Testis (tissue), 2 donors: ENCODE measurements at regions not wholly inside any gene's neighbourhood (a gene's known extent, or its start where the extent isn't known, plus 50 kb on each side); places are given as distances from the start of the nearest gene placed in this dataset.

ENCODE experiments used
- DNase-seq: peaks from one replicate; pipeline ENCODE4 v3.0.0-alpha.2; 2019
- H3K27ac ChIP-seq, 2 donors: fragments of 200-600 bp; sonication (generic); one replicate each; pipeline ENCODE4 v1.5.1; 2019
- H3K27me3 ChIP-seq: fragments of 200-600 bp; sonication (generic); one replicate; pipeline ENCODE4 v1.5.1; 2019
- H3K36me3 ChIP-seq: fragments of 200-600 bp; sonication (generic); one replicate; pipeline ENCODE4 v1.5.1; 2017; ENCODE audit warnings: low read depth; ENCODE audit errors: missing control alignments
- H3K4me1 ChIP-seq: fragments of 200-600 bp; sonication (generic); one replicate; pipeline ENCODE4 v1.5.1; 2019
- H3K4me3 ChIP-seq, 2 donors: fragments of 200-600 bp; sonication (generic); one replicate each; pipeline ENCODE4 v1.5.1; 2017 to 2019
- H3K9me3 ChIP-seq: fragments of 200-600 bp; sonication (generic); one replicate; pipeline ENCODE4 v1.5.1; 2017
- CTCF ChIP-seq, 3 experiments: fragments of 450-650 bp in 2 of 3; fragments of 200-600 bp in 1 of 3; sonication (generic) in 1 of 3; IDR thresholded peaks; one replicate each; pipeline ENCODE4 v1.5.1; 2016 to 2019; ENCODE audit warnings: antibody characterized with exemption in 3 of 3, mild to moderate bottlenecking in 2 of 3, moderate library complexity in 1 of 3
- POLR2A ChIP-seq: fragments of 450-650 bp; IDR thresholded peaks from one replicate; pipeline ENCODE4 v1.6.1; 2017; ENCODE audit warnings: antibody characterized with exemption, mild to moderate bottlenecking, moderate library complexity
- WGBS, 2 donors: methylation state at CpG; one replicate each; pipeline ENCODE4 v1.1.5; 2018; 5-methylcytosine and 5-hydroxymethylcytosine counted together
- intact Hi-C: fragments of 100-400 bp; cut with DNase I; formaldehyde crosslinking; loops from one replicate; pipeline ENCODE4 v1.15.1; 2023; ENCODE audit warnings: low total_unique reads

GRCh38 chr2:204228169-204228886 is 291.8 kb downstream of the ICOS start:
- WGBS, 2 donors = 70 to 72% methylated on average over 8 of the region's 8 CpGs
- intact Hi-C loops = no loop called here
- no peak for DNase-seq
- Histone ChIP-seq H3K27ac (no peak overlapping the region), H3K27me3 (no peaks in the 10 kb centered on the region), H3K4me3 (no peak overlapping the region), H3K9me3 (no peaks in the 10 kb centered on the region), H3K4me1 (no peaks in the 10 kb centered on the region), H3K36me3 (no peaks in the 10 kb centered on the region)
- TF ChIP-seq POLR2A (no peak), CTCF (IDR thresholded peaks at IDR 0.05) (no peak)

GRCh38 chr2:204234248-204234647 is 297.7 kb downstream of the ICOS start:
- no peaks in the 10 kb centered on the region for H3K36me3 ChIP-seq
- no peaks in the 10 kb centered on the region for H3K9me3 ChIP-seq
- no peak overlapping the region for H3K4me3 ChIP-seq
- H3K27ac ChIP-seq = no peak overlapping the region
- DNase-seq = no peak
- intact Hi-C loops = no loop called here
- TF ChIP-seq CTCF (IDR thresholded peaks at IDR 0.05) = no peak
- TF ChIP-seq POLR2A = no peak
- WGBS, 2 donors = 66 to 75% methylated on average over 3 of the region's 3 CpGs
- no peaks in the 10 kb centered on the region for H3K27me3 ChIP-seq
- no peaks in the 10 kb centered on the region for H3K4me1 ChIP-seq

- Histone ChIP-seq H3K27me3 (no peaks in the 10 kb centered on the region), H3K27ac (no peak overlapping the region), H3K36me3 (no peaks in the 10 kb centered on the region), H3K9me3 (no peaks in the 10 kb centered on the region), H3K4me1 (no peaks in the 10 kb centered on the region), H3K4me3 (no peak overlapping the region)
- peak; percentile 73 for DNase-seq
- 64 to 78% methylated on average over 4 of the region's 4 CpGs for WGBS, 2 donors
- TF ChIP-seq POLR2A = no peak
- no peak for TF ChIP-seq CTCF (IDR thresholded peaks at IDR 0.05)
- intact Hi-C loops = no loop called here
These were observed 298.3 kb downstream of the ICOS start for GRCh38 chr2:204234879-204235278.

- Histone ChIP-seq H3K4me1 (no peaks in the 10 kb centered on the region), H3K36me3 (no peaks in the 10 kb centered on the region), H3K27me3 (no peaks in the 10 kb centered on the region), H3K27ac (no peak overlapping the region), H3K4me3 (no peak overlapping the region), H3K9me3 (no peaks in the 10 kb centered on the region)
- DNase-seq = no peak
- TF ChIP-seq POLR2A (no peak), CTCF (IDR thresholded peaks at IDR 0.05) (no peak)
- intact Hi-C loops = no loop called here
- WGBS, 2 donors = 80 to 81% methylated on average over 4 of the region's 4 CpGs
These were observed 300.9 kb downstream of the ICOS start for GRCh38 chr2:204237416-204237815.
